ENCODE measurements at regions not wholly inside any gene's neighbourhood (a gene's known extent, or its start where the extent isn't known, plus 50 kb on each side); places are given as distances from the start of the nearest gene placed in this dataset.
"Not testable (repeated sequence)": the region's sequence is repeated elsewhere in the genome, so short reads cannot be mapped to it uniquely, and the experiment has no call there.

DNA sequence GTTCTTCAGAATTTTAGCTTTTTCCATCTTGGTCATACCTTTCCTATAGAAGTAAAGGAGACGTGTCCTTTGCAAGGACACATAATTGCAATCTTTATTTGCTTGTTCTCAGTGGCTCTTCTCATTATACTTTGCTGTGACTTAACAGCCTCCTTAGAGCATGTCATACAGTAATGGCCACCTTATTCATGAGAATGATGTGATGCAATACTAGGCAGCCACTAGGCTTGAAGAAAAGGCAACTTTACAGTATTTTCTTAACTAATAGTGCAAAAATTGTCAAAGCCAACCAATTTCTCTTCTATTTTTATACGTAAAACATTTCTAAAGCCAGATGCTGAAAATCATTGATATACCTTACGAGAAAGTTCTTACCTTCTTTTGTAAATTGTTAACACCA is 1296.8 kb upstream of the EYS start:
- Histone ChIP-seq H3K27ac (ENCODE audit: low read depth, low read length) (no peak overlapping the region), H3K27me3 (ENCODE audit: control insufficient read depth in 5 of 5, insufficient read depth in 4 of 5, low read length in 5 of 5) (no peaks in the 10 kb centered on the region), H3K9me3 (ENCODE audit: control insufficient read depth in 5 of 5, low read length in 5 of 5) (peaks cover 0 to 3% (median 0%) of the 10 kb centered on the region in 5 donors), H3K9ac (ENCODE audit: low read length in 5 of 5) (no peak overlapping the region), H3K36me3 (ENCODE audit: control insufficient read depth in 5 of 5, insufficient read depth in 5 of 5, low read length in 5 of 5) (no peaks in the 10 kb centered on the region), H3K4me1 (ENCODE audit: control insufficient read depth in 5 of 5, insufficient read depth in 5 of 5, low read length in 5 of 5) (no peaks in the 10 kb centered on the region), H3K4me3 (ENCODE audit: low read depth in 1 of 5, low read length in 5 of 5) (no peak overlapping the region)

- Histone ChIP-seq H3K9ac (ENCODE audit: low read length in 5 of 5) (no peak overlapping the region), H3K4me1 (ENCODE audit: control insufficient read depth in 5 of 5, insufficient read depth in 5 of 5, low read length in 5 of 5) (no peaks in the 10 kb centered on the region), H3K4me3 (ENCODE audit: low read depth in 1 of 5, low read length in 5 of 5) (no peak overlapping the region), H3K36me3 (ENCODE audit: control insufficient read depth in 5 of 5, insufficient read depth in 5 of 5, low read length in 5 of 5) (no peaks in the 10 kb centered on the region), H3K9me3 (ENCODE audit: control insufficient read depth in 5 of 5, low read length in 5 of 5) (peaks cover 0 to 3% (median 0%) of the 10 kb centered on the region in 5 donors), H3K27ac (ENCODE audit: low read depth, low read length) (no peak overlapping the region), H3K27me3 (ENCODE audit: control insufficient read depth in 5 of 5, insufficient read depth in 4 of 5, low read length in 5 of 5) (no peaks in the 10 kb centered on the region)
Measured at GRCh38 chr6:67000121-67000520, 1293.1 kb upstream of the EYS start.

- not testable (repeated sequence) for H3K4me3 ChIP-seq (ENCODE audit: low read depth in 1 of 5, low read length in 5 of 5); H3K9me3 ChIP-seq (ENCODE audit: control insufficient read depth in 5 of 5, low read length in 5 of 5); H3K9ac ChIP-seq (ENCODE audit: low read length in 5 of 5); H3K36me3 ChIP-seq (ENCODE audit: control insufficient read depth in 5 of 5, insufficient read depth in 5 of 5, low read length in 5 of 5); H3K27ac ChIP-seq (ENCODE audit: low read depth, low read length); H3K4me1 ChIP-seq (ENCODE audit: control insufficient read depth in 5 of 5, insufficient read depth in 5 of 5, low read length in 5 of 5); H3K27me3 ChIP-seq (ENCODE audit: control insufficient read depth in 5 of 5, insufficient read depth in 4 of 5, low read length in 5 of 5)
Measured at GRCh38 chr6:66997579-66997978, 1290.6 kb upstream of the EYS start.

DNA sequence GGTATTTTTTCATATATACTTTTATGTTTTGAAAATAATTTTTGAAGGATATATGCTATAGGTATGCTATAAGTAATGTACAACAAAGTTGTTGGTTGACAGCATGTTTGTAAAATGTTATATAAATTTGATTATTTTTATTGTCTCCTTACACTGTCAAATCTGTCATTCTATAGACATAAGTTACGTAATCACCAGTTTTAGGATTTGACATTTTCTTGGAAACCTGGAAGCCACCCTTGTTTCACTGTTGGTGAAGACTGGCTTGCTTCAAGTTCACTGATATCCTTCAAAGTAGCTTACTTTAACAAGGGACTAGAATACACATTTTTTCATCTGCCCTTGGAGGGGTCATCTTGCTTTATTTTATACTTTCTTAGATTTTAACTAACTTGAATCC is 1288.6 kb upstream of the EYS start:
- Histone ChIP-seq H3K9me3 (ENCODE audit: control insufficient read depth in 5 of 5, low read length in 5 of 5) (peaks cover 0 to 6% (median 0%) of the 10 kb centered on the region in 5 donors), H3K27ac (ENCODE audit: low read depth, low read length) (no peak overlapping the region), H3K4me3 (ENCODE audit: low read depth in 1 of 5, low read length in 5 of 5) (no peak overlapping the region), H3K4me1 (ENCODE audit: control insufficient read depth in 5 of 5, insufficient read depth in 5 of 5, low read length in 5 of 5) (no peaks in the 10 kb centered on the region), H3K27me3 (ENCODE audit: control insufficient read depth in 5 of 5, insufficient read depth in 4 of 5, low read length in 5 of 5) (no peaks in the 10 kb centered on the region), H3K36me3 (ENCODE audit: control insufficient read depth in 5 of 5, insufficient read depth in 5 of 5, low read length in 5 of 5) (no peaks in the 10 kb centered on the region), H3K9ac (ENCODE audit: low read length in 5 of 5) (no peak overlapping the region)

GRCh38 chr6:66993708-66994107 is 1286.7 kb upstream of the EYS start:
- H3K27me3 ChIP-seq (ENCODE audit: control insufficient read depth in 5 of 5, insufficient read depth in 4 of 5, low read length in 5 of 5); H3K9ac ChIP-seq (ENCODE audit: low read length in 5 of 5); H3K4me3 ChIP-seq (ENCODE audit: low read depth in 1 of 5, low read length in 5 of 5); H3K9me3 ChIP-seq (ENCODE audit: control insufficient read depth in 5 of 5, low read length in 5 of 5); H3K27ac ChIP-seq (ENCODE audit: low read depth, low read length); H3K4me1 ChIP-seq (ENCODE audit: control insufficient read depth in 5 of 5, insufficient read depth in 5 of 5, low read length in 5 of 5); H3K36me3 ChIP-seq (ENCODE audit: control insufficient read depth in 5 of 5, insufficient read depth in 5 of 5, low read length in 5 of 5): not testable (repeated sequence)

- Histone ChIP-seq H3K4me3 (ENCODE audit: low read depth in 1 of 5, low read length in 5 of 5) (no peak overlapping the region), H3K4me1 (ENCODE audit: control insufficient read depth in 5 of 5, insufficient read depth in 5 of 5, low read length in 5 of 5) (no peaks in the 10 kb centered on the region), H3K9ac (ENCODE audit: low read length in 5 of 5) (no peak overlapping the region), H3K9me3 (ENCODE audit: control insufficient read depth in 5 of 5, low read length in 5 of 5) (peaks cover 0 to 8% (median 4%) of the 10 kb centered on the region in 5 donors), H3K36me3 (ENCODE audit: control insufficient read depth in 5 of 5, insufficient read depth in 5 of 5, low read length in 5 of 5) (no peaks in the 10 kb centered on the region), H3K27ac (ENCODE audit: low read depth, low read length) (no peak overlapping the region), H3K27me3 (ENCODE audit: control insufficient read depth in 5 of 5, insufficient read depth in 4 of 5, low read length in 5 of 5) (no peaks in the 10 kb centered on the region)
Measured at GRCh38 chr6:66993272-66993671, 1286.2 kb upstream of the EYS start.

- Histone ChIP-seq H3K27ac (ENCODE audit: low read depth, low read length) (no peak overlapping the region), H3K36me3 (ENCODE audit: control insufficient read depth in 5 of 5, insufficient read depth in 5 of 5, low read length in 5 of 5) (no peaks in the 10 kb centered on the region), H3K27me3 (ENCODE audit: control insufficient read depth in 5 of 5, insufficient read depth in 4 of 5, low read length in 5 of 5) (no peaks in the 10 kb centered on the region), H3K9me3 (ENCODE audit: control insufficient read depth in 5 of 5, low read length in 5 of 5) (peaks cover 0 to 8% (median 4%) of the 10 kb centered on the region in 5 donors), H3K9ac (ENCODE audit: low read length in 5 of 5) (no peak overlapping the region), H3K4me1 (ENCODE audit: control insufficient read depth in 5 of 5, insufficient read depth in 5 of 5, low read length in 5 of 5) (no peaks in the 10 kb centered on the region), H3K4me3 (ENCODE audit: low read depth in 1 of 5, low read length in 5 of 5) (no peak overlapping the region)
Measured at GRCh38 chr6:66992660-66993059, 1285.6 kb upstream of the EYS start.

GRCh38 chr6:66986940-66987339 is 1279.9 kb upstream of the EYS start:
- Histone ChIP-seq H3K27ac (ENCODE audit: low read depth, low read length) (no peak overlapping the region), H3K27me3 (ENCODE audit: control insufficient read depth in 5 of 5, insufficient read depth in 4 of 5, low read length in 5 of 5) (no peaks in the 10 kb centered on the region), H3K9ac (ENCODE audit: low read length in 5 of 5) (no peak overlapping the region), H3K4me1 (ENCODE audit: control insufficient read depth in 5 of 5, insufficient read depth in 5 of 5, low read length in 5 of 5) (no peaks in the 10 kb centered on the region), H3K4me3 (ENCODE audit: low read depth in 1 of 5, low read length in 5 of 5) (no peak overlapping the region), H3K36me3 (ENCODE audit: control insufficient read depth in 5 of 5, insufficient read depth in 5 of 5, low read length in 5 of 5) (no peaks in the 10 kb centered on the region), H3K9me3 (ENCODE audit: control insufficient read depth in 5 of 5, low read length in 5 of 5) (peaks cover 0 to 21% (median 4%) of the 10 kb centered on the region in 5 donors)

DNA sequence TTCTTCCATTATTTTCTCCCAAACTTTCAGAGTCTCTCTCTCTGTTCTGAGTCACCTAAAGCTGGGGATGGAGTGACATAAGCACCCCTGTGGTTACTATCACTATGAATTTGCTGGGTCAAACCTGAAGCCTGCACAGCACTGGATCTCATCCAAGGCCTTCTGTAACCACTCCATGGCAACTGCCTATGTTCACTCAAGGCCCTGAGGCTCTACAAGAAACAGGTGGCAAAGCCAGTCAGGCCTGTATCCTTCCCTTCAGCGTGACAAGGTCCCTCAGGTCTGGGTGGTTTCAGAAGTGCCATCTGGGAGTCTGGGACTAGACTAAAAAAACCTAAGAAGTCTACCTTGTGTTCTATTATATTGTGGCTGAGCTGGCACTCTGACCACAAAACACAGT is 1278.8 kb upstream of the EYS start:
- Histone ChIP-seq H3K9me3 (ENCODE audit: control insufficient read depth in 5 of 5, low read length in 5 of 5) (peaks cover 0 to 18% (median 4%) of the 10 kb centered on the region in 5 donors), H3K4me1 (ENCODE audit: control insufficient read depth in 5 of 5, insufficient read depth in 5 of 5, low read length in 5 of 5) (no peaks in the 10 kb centered on the region), H3K27me3 (ENCODE audit: control insufficient read depth in 5 of 5, insufficient read depth in 4 of 5, low read length in 5 of 5) (no peaks in the 10 kb centered on the region), H3K27ac (ENCODE audit: low read depth, low read length) (no peak overlapping the region), H3K4me3 (ENCODE audit: low read depth in 1 of 5, low read length in 5 of 5) (no peak overlapping the region), H3K9ac (ENCODE audit: low read length in 5 of 5) (no peak overlapping the region), H3K36me3 (ENCODE audit: control insufficient read depth in 5 of 5, insufficient read depth in 5 of 5, low read length in 5 of 5) (no peaks in the 10 kb centered on the region)

- H3K27me3 ChIP-seq (ENCODE audit: control insufficient read depth in 5 of 5, insufficient read depth in 4 of 5, low read length in 5 of 5) = no peaks in the 10 kb centered on the region
- no peak overlapping the region for H3K9ac ChIP-seq (ENCODE audit: low read length in 5 of 5)
Measured at GRCh38 chr6:66970373-66970772, 1263.3 kb upstream of the EYS start.

GRCh38 chr6:66965227-66965626 is 1258.2 kb upstream of the EYS start:
- H3K27me3 ChIP-seq (ENCODE audit: control insufficient read depth in 5 of 5, insufficient read depth in 4 of 5, low read length in 5 of 5) = no peaks in the 10 kb centered on the region
- H3K9me3 ChIP-seq (ENCODE audit: control insufficient read depth in 5 of 5, low read length in 5 of 5) = no peaks in the 10 kb centered on the region
- H3K27ac ChIP-seq (ENCODE audit: low read depth, low read length) = no peak overlapping the region
- no peak overlapping the region for H3K4me3 ChIP-seq (ENCODE audit: low read depth in 1 of 5, low read length in 5 of 5)
- no peaks in the 10 kb centered on the region for H3K36me3 ChIP-seq (ENCODE audit: control insufficient read depth in 5 of 5, insufficient read depth in 5 of 5, low read length in 5 of 5)
- no peaks in the 10 kb centered on the region for H3K4me1 ChIP-seq (ENCODE audit: control insufficient read depth in 5 of 5, insufficient read depth in 5 of 5, low read length in 5 of 5)
- H3K9ac ChIP-seq (ENCODE audit: low read length in 5 of 5) = no peak overlapping the region

More at GRCh38 chr6:66970373-66970772, 1263.3 kb upstream of the EYS start:
- Histone ChIP-seq H3K4me3 (ENCODE audit: low read depth in 1 of 5, low read length in 5 of 5) (no peak overlapping the region), H3K36me3 (ENCODE audit: control insufficient read depth in 5 of 5, insufficient read depth in 5 of 5, low read length in 5 of 5) (no peaks in the 10 kb centered on the region), H3K4me1 (ENCODE audit: control insufficient read depth in 5 of 5, insufficient read depth in 5 of 5, low read length in 5 of 5) (no peaks in the 10 kb centered on the region), H3K27ac (ENCODE audit: low read depth, low read length) (no peak overlapping the region), H3K9me3 (ENCODE audit: control insufficient read depth in 5 of 5, low read length in 5 of 5) (no peaks in the 10 kb centered on the region)

Measured in subcutaneous abdominal adipose tissue (tissue), 5 donors.